Breast epithelium (tissue), 4 donors: ENCODE measurements at regions not wholly inside any gene's neighbourhood (a gene's known extent, or its start where the extent isn't known, plus 50 kb on each side); places are given as distances from the start of the nearest gene placed in this dataset.

ENCODE experiments used
- DNase-seq, 2 donors: peaks; one replicate each; pipeline ENCODE4 v3.0.0-alpha.2; 2019; ENCODE audit warnings: low spot score in 2 of 2
- H3K27ac ChIP-seq, 2 donors: fragments of 200-600 bp; sonication (generic) in 1 of 2; one replicate each; pipeline ENCODE4 v1.5.1; 2016 to 2019; ENCODE audit warnings: mild to moderate bottlenecking in 1 of 2
- H3K27me3 ChIP-seq, 2 donors: fragments of 200-600 bp; sonication (generic) in 1 of 2; one replicate each; pipeline versions ENCODE4 v1.5.1 to v1.6.0; 2017 to 2019; ENCODE audit warnings: control low read depth in 1 of 2, mild to moderate bottlenecking in 1 of 2
- H3K36me3 ChIP-seq: fragments of 200-600 bp; one replicate; pipeline ENCODE4 v1.5.1; 2019
- H3K4me1 ChIP-seq, 2 donors: fragments of 200-600 bp; sonication (generic); one replicate each; pipeline ENCODE4 v1.5.1; 2016 to 2019; ENCODE audit warnings: control low read depth in 1 of 2
- H3K4me3 ChIP-seq, 3 donors: fragments of 200-600 bp; sonication (generic); 1 replicate in 2 of 3; 2 replicates in 1 of 3; pipeline ENCODE4 v1.5.1; 2016 to 2019; ENCODE audit warnings: mild to moderate bottlenecking in 3 of 3, moderate library complexity in 2 of 3
- H3K9me3 ChIP-seq, 2 donors: fragments of 200-600 bp; sonication (generic) in 1 of 2; one replicate each; pipeline ENCODE4 v1.5.1; 2016 to 2019; ENCODE audit warnings: control low read depth in 1 of 2
- POLR2A ChIP-seq: fragments of 450-650 bp; IDR thresholded peaks from one replicate; pipeline ENCODE4 v1.6.1; 2016; ENCODE audit warnings: antibody characterized with exemption, mild to moderate bottlenecking, moderate library complexity
- POLR2AphosphoS5 ChIP-seq, 3 donors: sonication (generic); formaldehyde crosslinking; IDR thresholded peaks; one replicate each; pipeline ENCODE4 v1.6.1; 2017; ENCODE audit warnings: antibody characterized with exemption in 3 of 3
- intact Hi-C: fragments of 100-400 bp; cut with DNase I; formaldehyde crosslinking; loops from one replicate; pipeline ENCODE4 v1.15.1; 2023; ENCODE audit warnings: low total_unique reads
- TF ChIP-seq, protein P1 (sequence below), 3 donors: fragments of 450-650 bp; IDR thresholded peaks; one replicate each; pipeline ENCODE4 v1.5.1; 2016 to 2017; ENCODE audit warnings: antibody characterized with exemption in 3 of 3, mild to moderate bottlenecking in 3 of 3, moderate library complexity in 3 of 3

- intact Hi-C loops = no loop called here
- Histone ChIP-seq H3K4me3 (no peak overlapping the region), H3K36me3 (no peaks in the 10 kb centered on the region), H3K9me3 (no peaks in the 10 kb centered on the region), H3K27me3 (no peaks in the 10 kb centered on the region), H3K4me1 (no peaks in the 10 kb centered on the region), H3K27ac (no peak overlapping the region)
- TF ChIP-seq POLR2AphosphoS5 (IDR thresholded peaks at IDR 0.05) (no peak), POLR2A (no peak)
- TF ChIP-seq, protein P1, sequence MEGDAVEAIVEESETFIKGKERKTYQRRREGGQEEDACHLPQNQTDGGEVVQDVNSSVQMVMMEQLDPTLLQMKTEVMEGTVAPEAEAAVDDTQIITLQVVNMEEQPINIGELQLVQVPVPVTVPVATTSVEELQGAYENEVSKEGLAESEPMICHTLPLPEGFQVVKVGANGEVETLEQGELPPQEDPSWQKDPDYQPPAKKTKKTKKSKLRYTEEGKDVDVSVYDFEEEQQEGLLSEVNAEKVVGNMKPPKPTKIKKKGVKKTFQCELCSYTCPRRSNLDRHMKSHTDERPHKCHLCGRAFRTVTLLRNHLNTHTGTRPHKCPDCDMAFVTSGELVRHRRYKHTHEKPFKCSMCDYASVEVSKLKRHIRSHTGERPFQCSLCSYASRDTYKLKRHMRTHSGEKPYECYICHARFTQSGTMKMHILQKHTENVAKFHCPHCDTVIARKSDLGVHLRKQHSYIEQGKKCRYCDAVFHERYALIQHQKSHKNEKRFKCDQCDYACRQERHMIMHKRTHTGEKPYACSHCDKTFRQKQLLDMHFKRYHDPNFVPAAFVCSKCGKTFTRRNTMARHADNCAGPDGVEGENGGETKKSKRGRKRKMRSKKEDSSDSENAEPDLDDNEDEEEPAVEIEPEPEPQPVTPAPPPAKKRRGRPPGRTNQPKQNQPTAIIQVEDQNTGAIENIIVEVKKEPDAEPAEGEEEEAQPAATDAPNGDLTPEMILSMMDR (IDR thresholded peaks at IDR 0.05) = no peak
- DNase-seq = no peak
Observed at GRCh38 chr3:43865887-43866528, 175.3 kb downstream of the ABHD5 start.

GRCh38 chr3:43866529-43867353 is 176.0 kb downstream of the ABHD5 start:
- Histone ChIP-seq H3K4me3 (no peak overlapping the region), H3K27ac (no peak overlapping the region), H3K4me1 (no peaks in the 10 kb centered on the region), H3K36me3 (no peaks in the 10 kb centered on the region), H3K27me3 (no peaks in the 10 kb centered on the region), H3K9me3 (no peaks in the 10 kb centered on the region)
- no peak for TF ChIP-seq POLR2A
- TF ChIP-seq, protein P1 (IDR thresholded peaks at IDR 0.05) = no peak
- no peak for TF ChIP-seq POLR2AphosphoS5 (IDR thresholded peaks at IDR 0.05)
- intact Hi-C loops = no loop called here
- no peak for DNase-seq

GRCh38 chr3:43867436-43868072 is 176.8 kb downstream of the ABHD5 start:
- Histone ChIP-seq H3K36me3 (no peaks in the 10 kb centered on the region), H3K27me3 (no peaks in the 10 kb centered on the region), H3K27ac (no peak overlapping the region), H3K9me3 (no peaks in the 10 kb centered on the region), H3K4me1 (no peaks in the 10 kb centered on the region), H3K4me3 (no peak overlapping the region)
- no peak for DNase-seq
- intact Hi-C loops = no loop called here
- TF ChIP-seq POLR2AphosphoS5 (IDR thresholded peaks at IDR 0.05) = no peak
- TF ChIP-seq, protein P1 (IDR thresholded peaks at IDR 0.05) = no peak
- TF ChIP-seq POLR2A = no peak

DNA sequence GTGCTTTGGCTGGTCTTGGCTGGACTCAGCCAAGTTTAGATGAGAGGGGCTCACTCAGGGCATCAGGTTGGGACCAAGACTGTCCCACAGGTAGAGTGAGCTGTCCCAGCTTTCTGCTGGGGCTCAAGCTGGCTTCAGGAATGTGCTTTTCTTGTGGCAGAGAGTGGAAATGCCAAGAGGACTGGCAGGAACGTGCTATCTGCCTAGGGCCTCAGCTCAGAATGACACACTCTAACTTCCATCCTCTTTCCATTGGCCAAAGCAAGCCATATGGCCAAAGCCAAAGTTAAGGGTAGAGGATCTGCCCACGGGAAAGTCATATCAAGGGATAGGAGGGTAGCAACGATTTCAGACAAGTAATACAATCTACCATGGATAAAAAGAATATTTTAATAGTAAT is 178.8 kb downstream of the ABHD5 start:
- no peaks in the 10 kb centered on the region for H3K4me1 ChIP-seq
- peak overlapping the region in 1 of 2 donors; percentile 33 for H3K27ac ChIP-seq

More for the DNA sequence above, 178.8 kb downstream of the ABHD5 start:
- no peak overlapping the region for H3K4me3 ChIP-seq
- no peak for TF ChIP-seq POLR2AphosphoS5 (IDR thresholded peaks at IDR 0.05)
- no peak for TF ChIP-seq POLR2A
- TF ChIP-seq, protein P1 (IDR thresholded peaks at IDR 0.05) = no peak
- DNase-seq = no peak
- no peaks in the 10 kb centered on the region for H3K36me3 ChIP-seq
- no peaks in the 10 kb centered on the region for H3K9me3 ChIP-seq
- H3K27me3 ChIP-seq = no peaks in the 10 kb centered on the region
- intact Hi-C loops = no loop called here
